Uterus (tissue), 3 donors: ENCODE measurements at regions not wholly inside any gene's neighbourhood (a gene's known extent, or its start where the extent isn't known, plus 50 kb on each side); places are given as distances from the start of the nearest gene placed in this dataset.
"Not testable (repeated sequence)": the region's sequence is repeated elsewhere in the genome, so short reads cannot be mapped to it uniquely, and the experiment has no call there.

Experiments
- DNase-seq, 2 donors: peaks; one replicate each; pipeline ENCODE4 v3.0.0-alpha.2; 2019 to 2020
- H3K27ac ChIP-seq, 2 donors: fragments of 200-600 bp; sonication (generic); 1 replicate in 1 of 2; 2 replicates in 1 of 2; pipeline ENCODE4 v1.5.1; 2016 to 2018
- H3K27me3 ChIP-seq, 2 donors: fragments of 200-600 bp; sonication (generic); one replicate each; pipeline ENCODE4 v1.5.1; 2018 to 2019; ENCODE audit warnings: control low read depth in 1 of 2
- H3K36me3 ChIP-seq, 2 donors: fragments of 200-600 bp; sonication (generic); one replicate each; pipeline ENCODE4 v1.5.1; 2019; ENCODE audit warnings: control low read depth in 1 of 2
- H3K4me1 ChIP-seq, 2 donors: fragments of 200-600 bp; sonication (generic); one replicate each; pipeline ENCODE4 v1.5.1; 2018 to 2019; ENCODE audit warnings: control low read depth in 1 of 2
- H3K4me3 ChIP-seq, 2 donors: fragments of 200-600 bp; sonication (generic); 1 replicate in 1 of 2; 2 replicates in 1 of 2; pipeline ENCODE4 v1.5.1; 2018 to 2019; ENCODE audit warnings: mild to moderate bottlenecking in 1 of 2
- H3K9me3 ChIP-seq, 2 donors: fragments of 200-600 bp; sonication (generic); one replicate each; pipeline ENCODE4 v1.5.1; 2019; ENCODE audit warnings: control low read depth in 1 of 2
- CTCF ChIP-seq, 4 experiments: fragments of 200-600 bp in 2 of 4; fragments of 450-650 bp in 2 of 4; sonication (generic) in 2 of 4; IDR thresholded peaks; one replicate each; pipeline ENCODE4 v1.5.1; 2016 to 2019; ENCODE audit warnings: antibody characterized with exemption in 4 of 4, mild to moderate bottlenecking in 2 of 4, moderate library complexity in 1 of 4
- POLR2A ChIP-seq, 2 donors: fragments of 450-650 bp; IDR thresholded peaks; one replicate each; pipeline ENCODE4 v1.6.1; 2016; ENCODE audit warnings: antibody characterized with exemption in 2 of 2, mild to moderate bottlenecking in 1 of 2, moderate library complexity in 1 of 2
- intact Hi-C: fragments of 100-400 bp; cut with DNase I; formaldehyde crosslinking; loops from one replicate; pipeline ENCODE4 v1.15.1; 2023; ENCODE audit warnings: low total_unique reads
- donor health status: DM: yes; HTN: yes; CAD: no.

- Histone ChIP-seq H3K4me1 (no peaks in the 10 kb centered on the region), H3K9me3 (no peaks in the 10 kb centered on the region), H3K27me3 (no peaks in the 10 kb centered on the region), H3K4me3 (no peak overlapping the region), H3K36me3 (no peaks in the 10 kb centered on the region), H3K27ac (no peak overlapping the region)
- DNase-seq, result no peak
- TF ChIP-seq CTCF (IDR thresholded peaks at IDR 0.05) (no peak), POLR2A (IDR thresholded peaks at IDR 0.05) (no peak)
- intact Hi-C loops, result no loop called here
These were observed 119.9 kb upstream of the PZP start for GRCh38 chr12:9328065-9328464.

GRCh38 chr12:9327320-9327719, 119.1 kb upstream of the PZP start:
- intact Hi-C loops, result no loop called here
- no peaks in the 10 kb centered on the region for H3K9me3 ChIP-seq
- H3K27ac ChIP-seq, result no peak overlapping the region
- TF ChIP-seq POLR2A (IDR thresholded peaks at IDR 0.05), result no peak
- TF ChIP-seq CTCF (IDR thresholded peaks at IDR 0.05), result no peak
- H3K36me3 ChIP-seq, result no peaks in the 10 kb centered on the region
- H3K4me1 ChIP-seq, result no peaks in the 10 kb centered on the region
- no peak for DNase-seq
- H3K27me3 ChIP-seq, result no peaks in the 10 kb centered on the region
- no peak overlapping the region for H3K4me3 ChIP-seq

GRCh38 chr12:9326849-9327248, 118.7 kb upstream of the PZP start:
- H3K4me1 ChIP-seq, H3K36me3 ChIP-seq, intact Hi-C loops, H3K27me3 ChIP-seq, H3K27ac ChIP-seq, H3K9me3 ChIP-seq, DNase-seq, H3K4me3 ChIP-seq: not testable (repeated sequence)

- peak in 1 of 2 donors; percentile 52 for DNase-seq
- Histone ChIP-seq H3K4me3 (peak overlapping the region in 1 of 2 donors; percentile 16), H3K9me3 (no peaks in the 10 kb centered on the region), H3K4me1 (no peaks in the 10 kb centered on the region), H3K27me3 (no peaks in the 10 kb centered on the region), H3K27ac (peak overlapping the region; percentile 58 to 62), H3K36me3 (no peaks in the 10 kb centered on the region)
- TF ChIP-seq POLR2A (IDR thresholded peaks at IDR 0.05) (no peak), CTCF (IDR thresholded peaks at IDR 0.05) (no peak)
- intact Hi-C loops, result no loop called here
These were observed 117.9 kb upstream of the PZP start for GRCh38 chr12:9326085-9326484.

- intact Hi-C loops, result no loop called here
- H3K4me3 ChIP-seq, result peak overlapping the region in 1 of 2 donors; percentile 16
- H3K27me3 ChIP-seq, result no peaks in the 10 kb centered on the region
- H3K9me3 ChIP-seq, result no peaks in the 10 kb centered on the region
- H3K27ac ChIP-seq, result peak overlapping the region; percentile 58 to 62
- no peaks in the 10 kb centered on the region for H3K36me3 ChIP-seq
- no peaks in the 10 kb centered on the region for H3K4me1 ChIP-seq
- DNase-seq, result no peak
- TF ChIP-seq CTCF (IDR thresholded peaks at IDR 0.05), result no peak
- no peak for TF ChIP-seq POLR2A (IDR thresholded peaks at IDR 0.05)
These were observed 117.3 kb upstream of the PZP start for GRCh38 chr12:9325471-9325870.

- Histone ChIP-seq H3K36me3 (no peaks in the 10 kb centered on the region), H3K9me3 (no peaks in the 10 kb centered on the region), H3K4me1 (no peaks in the 10 kb centered on the region), H3K4me3 (no peak overlapping the region), H3K27ac (no peak overlapping the region), H3K27me3 (no peaks in the 10 kb centered on the region)
- intact Hi-C loops, result no loop called here
- TF ChIP-seq CTCF (IDR thresholded peaks at IDR 0.05), result no peak
- TF ChIP-seq POLR2A (IDR thresholded peaks at IDR 0.05), result no peak
- DNase-seq, result no peak
These were observed 116.6 kb upstream of the PZP start for GRCh38 chr12:9324782-9325181.
